ENCODE measurements at regions not wholly inside any gene's neighbourhood (a gene's known extent, or its start where the extent isn't known, plus 50 kb on each side); places are given as distances from the start of the nearest gene placed in this dataset.
"Not testable (repeated sequence)": the region's sequence is repeated elsewhere in the genome, so short reads cannot be mapped to it uniquely, and the experiment has no call there.

GRCh38 chr9:63813391-63814021, 1471.5 kb downstream of the FOXD4L5 start:
- not testable (repeated sequence) for TF ChIP-seq CTCF, POLR2A (IDR thresholded peaks at IDR 0.05)
